Hematopoietic multipotent progenitor cell (in vitro differentiated cells): ENCODE measurements at regions not wholly inside any gene's neighbourhood (a gene's known extent, or its start where the extent isn't known, plus 50 kb on each side); places are given as distances from the start of the nearest gene placed in this dataset.

Source experiments
- DNase-seq, 3 donors: peaks; one replicate each; pipeline ENCODE4 v3.0.0-alpha.2; 2011 to 2015; ENCODE audit warnings: low read depth in 2 of 3, low spot score in 2 of 3

DNA sequence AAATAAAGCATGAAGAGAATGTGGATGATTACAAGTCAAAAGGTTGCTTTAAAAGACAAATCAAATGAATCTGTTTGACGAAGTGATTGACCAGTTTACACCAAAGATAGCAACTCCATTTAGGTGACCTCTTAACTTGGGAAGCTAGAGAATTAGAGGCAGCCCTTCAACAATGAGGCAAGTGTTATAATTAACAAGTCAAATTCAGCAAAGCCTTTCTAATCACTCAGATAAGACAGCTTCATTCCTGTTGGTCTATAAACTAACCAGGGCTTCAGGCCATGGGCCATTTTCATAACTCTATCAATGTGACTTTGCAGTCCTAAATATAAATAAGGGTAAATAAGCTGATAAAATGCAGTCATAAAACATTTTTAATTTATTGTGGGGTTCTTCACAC lies 712.2 kb upstream of the SEMA6A start:
- no peak for DNase-seq

DNA sequence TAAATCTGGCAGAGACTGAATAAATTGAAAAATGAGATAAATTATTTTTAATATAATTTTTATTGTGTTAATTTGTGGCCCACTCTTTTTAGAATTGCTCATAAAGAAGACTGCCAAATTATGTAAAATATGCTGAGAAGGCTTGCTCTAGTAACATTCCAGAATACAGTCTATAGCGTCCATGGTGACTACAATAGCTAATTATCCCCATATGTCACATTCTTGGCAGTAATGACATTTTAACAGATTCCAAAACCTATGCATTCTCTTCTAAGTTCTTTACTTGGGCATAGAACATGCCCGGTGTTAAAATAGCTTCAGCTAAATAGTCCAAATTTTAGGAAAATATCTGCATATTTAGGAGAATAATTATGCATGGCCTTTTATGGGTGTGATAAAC lies 697.0 kb upstream of the SEMA6A start:
- no peak for DNase-seq

DNA sequence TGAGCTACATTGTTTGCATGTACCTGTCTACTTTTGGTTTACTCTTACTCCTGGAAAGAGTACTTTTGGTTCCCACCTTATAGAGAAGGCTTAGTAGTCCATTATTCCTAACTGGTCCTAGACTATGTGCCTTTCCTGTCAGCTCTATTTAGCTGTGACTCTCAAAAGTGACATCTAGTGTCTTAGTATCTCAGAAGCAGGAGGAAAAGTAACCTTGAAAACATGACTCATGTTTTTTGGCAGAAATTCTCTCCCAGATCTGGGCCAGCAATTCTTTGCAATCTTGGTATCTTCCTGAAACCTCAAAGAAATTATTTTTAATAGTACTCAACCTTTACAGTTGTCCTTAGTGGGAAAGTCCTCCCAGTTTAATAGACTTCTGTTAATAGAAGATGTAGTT lies 691.7 kb upstream of the SEMA6A start:
- no peak for DNase-seq

DNA sequence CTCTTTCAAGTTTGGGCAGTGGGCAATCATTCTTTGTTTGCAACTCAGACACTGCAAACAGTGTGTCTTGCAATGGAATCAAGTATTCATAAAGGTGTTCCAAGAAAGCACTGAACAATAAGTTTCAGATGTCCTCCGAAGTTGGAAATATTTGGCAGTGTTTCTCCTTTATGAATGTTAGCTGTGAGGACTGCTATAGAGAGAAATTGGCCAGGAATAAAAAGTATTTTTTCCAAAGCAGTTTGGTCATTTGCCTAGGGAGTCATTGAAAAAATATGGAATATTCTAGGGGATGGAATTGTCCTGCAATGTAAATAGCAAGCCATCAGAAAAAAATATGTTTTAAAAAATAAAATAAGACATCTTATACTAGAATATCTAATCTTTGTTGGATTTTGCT lies 688.6 kb upstream of the SEMA6A start:
- DNase-seq, result no peak

DNA sequence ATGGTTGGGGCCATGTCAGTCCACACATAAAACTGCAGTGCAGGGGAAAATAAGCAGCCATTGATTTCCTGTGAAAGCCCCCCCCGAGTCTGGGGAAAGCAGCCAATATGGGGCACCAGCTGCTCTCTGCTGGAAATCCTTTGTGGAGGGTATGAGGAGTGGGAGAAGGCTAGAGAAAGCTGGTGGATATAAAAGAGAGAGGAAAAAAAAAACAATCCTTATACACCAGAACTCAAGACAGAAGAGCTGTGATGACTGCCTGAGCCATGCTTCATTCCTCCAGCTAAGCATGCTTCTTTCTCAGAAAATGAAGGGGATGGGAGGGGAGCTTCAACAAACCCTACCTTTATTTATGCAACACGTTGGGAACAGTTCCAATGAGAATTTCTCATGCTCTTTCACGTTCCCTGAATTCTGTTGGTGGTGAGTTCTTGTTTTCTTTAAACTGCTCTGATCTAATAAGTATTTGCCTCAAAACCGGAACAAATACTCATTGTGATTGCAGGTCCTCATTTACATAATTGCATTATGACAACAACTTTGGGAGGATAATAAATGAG lies 688.0 kb upstream of the SEMA6A start:
- no peak for DNase-seq

DNA sequence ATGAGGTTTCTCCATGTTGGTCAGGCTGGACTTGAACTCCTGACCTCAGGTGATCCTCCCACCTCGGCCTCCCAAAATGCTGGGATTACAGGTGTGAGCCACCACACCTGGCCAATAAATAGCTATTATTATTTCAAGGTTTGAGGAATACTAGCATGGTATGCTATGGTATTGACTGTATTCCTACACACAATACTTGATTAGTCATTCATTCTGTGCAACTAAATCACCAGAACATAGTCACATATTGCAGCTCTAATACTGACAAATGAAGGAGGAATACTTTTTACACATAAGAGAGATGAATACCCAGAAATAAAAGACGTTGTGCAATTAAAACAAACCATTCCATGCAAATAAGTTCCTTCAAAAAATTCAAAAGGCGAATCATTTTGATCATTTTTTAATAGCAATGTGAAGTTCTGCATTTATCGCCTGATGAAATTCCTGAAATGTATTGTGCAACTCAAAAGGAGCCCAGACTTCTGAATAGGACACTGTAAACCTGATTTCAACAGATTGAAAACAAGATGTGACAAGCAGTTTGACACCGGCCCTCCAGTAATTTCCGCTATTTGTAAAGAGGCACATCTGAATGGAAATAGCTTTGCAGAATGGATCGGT lies 687.4 kb upstream of the SEMA6A start:
- DNase-seq, result no peak

DNA sequence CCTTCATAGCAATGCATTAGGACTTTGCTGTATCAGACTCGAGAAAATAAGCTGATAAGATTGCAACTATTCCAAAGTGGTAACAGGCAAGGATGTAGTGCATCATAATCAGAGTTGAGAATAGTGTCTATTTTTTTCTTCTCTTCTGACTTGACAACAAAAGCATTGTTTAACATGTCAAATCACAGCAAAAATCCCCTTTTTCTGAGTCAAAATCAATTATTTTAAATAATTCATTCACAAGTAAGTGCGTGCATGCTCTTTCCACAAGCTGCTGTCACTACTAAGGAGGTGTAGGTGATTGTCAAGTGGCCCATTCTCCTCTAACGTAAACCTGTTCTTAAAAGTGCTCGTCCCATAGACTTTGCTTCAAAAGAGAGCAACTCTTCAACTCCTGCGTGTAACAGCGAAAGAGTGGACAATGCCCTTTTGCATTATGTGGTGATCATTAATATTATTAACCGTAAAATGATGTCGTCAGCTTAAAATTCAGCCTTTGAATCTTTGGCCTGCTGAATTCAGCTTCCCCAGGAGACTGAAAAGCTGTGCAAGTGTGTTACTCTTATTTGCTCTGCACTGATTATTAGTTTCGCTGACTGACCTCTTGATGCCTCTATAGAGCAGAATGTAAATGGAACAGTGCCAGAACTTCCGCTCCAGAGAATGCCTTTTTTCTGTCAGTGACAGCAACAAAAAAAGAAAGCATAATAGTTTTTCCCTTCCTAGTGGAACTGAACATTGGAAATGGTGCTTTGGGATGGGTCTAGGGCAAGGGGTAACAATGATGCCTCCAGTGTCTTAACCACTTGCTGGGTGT lies 680.8 kb upstream of the SEMA6A start:
- no peak for DNase-seq

DNA sequence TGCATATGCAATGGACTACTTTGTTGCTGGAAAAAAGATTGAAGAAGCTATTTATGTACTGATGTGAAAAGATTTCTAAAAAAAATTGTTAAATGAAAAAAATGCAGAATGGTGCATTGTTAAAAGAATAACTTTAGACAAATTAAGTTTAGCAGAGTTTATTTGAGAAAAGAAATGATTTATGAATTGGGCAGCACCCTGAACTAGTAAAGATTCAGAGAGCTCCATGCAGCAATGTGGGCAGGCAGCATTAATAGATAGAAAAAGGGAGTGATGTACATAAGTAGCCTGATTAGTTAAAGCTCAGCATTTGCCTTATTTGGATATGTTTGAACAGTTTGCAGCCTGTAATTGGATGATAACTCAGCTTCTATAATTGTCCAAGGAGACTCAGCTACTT lies 677.9 kb upstream of the SEMA6A start:
- DNase-seq, result no peak

DNA sequence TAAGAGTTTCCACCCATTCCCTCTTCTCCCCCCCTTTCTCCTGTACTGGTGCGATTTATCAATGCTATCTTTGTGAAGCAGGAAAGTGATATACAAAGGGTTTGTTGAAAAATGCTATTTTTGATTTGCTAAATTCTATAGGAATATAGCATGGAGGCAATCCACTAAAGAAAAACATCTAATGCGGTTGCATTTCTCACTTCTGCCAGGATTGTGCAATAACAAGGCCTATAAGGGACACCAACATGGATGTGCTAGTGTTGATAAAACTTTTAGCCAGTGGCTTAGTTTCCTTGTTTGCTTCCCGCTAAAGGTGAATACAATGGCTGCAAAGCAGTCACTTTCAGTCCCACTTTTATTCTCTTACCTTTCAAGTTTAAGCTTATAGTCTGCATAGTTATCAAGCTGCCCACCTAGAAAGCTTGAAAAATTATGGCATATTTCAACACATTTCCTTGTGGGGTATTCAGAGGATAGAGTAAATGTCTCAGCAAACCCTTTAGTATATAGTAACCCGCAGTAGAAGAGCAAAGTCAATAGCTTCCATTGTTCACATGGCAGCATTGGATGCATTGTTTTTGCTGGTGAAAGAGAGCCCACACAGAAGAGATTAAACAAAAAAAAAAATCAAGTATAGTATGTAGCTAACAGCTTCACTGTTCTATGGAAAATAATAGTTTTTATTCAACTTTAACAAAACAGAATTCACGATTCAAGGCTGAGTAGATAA lies 674.6 kb upstream of the SEMA6A start:
- no peak for DNase-seq

DNA sequence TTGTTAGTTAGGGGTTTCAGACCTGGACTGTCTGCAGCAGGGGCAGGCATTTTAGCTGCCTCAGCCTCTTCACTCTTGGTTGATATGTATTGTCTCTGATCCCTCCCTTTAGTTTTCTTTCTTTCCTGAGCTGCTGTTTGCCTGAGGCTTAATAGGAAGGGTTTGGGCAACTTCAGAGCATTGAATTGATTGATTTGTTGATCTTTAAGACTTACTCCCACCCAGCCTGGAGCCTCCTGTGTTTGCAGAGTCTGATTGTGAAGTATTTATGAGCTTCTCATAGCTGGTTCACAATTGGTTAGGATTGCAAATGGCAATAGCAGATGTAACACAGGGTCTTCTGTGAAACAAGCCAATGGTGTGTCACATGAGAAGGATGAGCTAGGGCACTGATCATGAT lies 671.8 kb upstream of the SEMA6A start:
- DNase-seq, result no peak

DNA sequence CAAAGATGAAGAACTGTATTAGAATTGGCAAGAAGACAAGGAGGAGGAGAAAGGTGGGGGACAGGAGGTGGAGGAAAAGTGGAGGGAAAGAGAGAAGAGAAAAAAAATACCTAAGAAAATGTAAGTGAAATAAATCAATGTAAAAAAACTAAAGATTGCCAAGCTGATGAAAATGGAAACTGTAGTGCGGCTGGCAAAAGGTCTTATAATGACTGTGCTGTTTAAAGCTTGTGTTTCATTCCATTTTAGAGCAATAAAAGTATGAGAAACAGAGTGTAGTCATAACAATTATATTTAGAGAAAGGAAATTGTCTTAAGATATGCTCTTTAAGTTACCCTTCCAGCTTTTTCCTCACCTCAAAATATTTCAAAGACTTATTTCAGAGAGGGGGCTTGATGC lies 670.5 kb upstream of the SEMA6A start:
- no peak for DNase-seq

DNA sequence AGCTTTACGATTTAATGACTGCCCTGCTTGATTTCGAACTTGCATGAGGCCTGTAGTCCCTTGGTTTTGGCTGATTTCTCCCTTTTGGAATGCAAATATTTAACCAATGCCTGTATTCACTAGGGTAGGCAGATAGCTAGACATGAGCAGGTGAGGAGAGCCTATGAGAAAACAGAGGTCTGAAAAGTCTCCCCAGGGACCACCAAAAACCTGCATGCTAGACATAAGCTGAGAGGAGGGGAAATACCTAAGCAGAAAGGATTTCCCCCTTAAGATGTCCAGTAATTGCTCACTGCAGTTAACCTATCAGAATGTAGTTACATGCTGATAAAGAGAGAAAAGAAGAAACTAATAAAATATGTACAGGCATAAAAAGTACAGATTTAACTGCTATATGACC lies 667.4 kb upstream of the SEMA6A start:
- DNase-seq, result no peak

DNA sequence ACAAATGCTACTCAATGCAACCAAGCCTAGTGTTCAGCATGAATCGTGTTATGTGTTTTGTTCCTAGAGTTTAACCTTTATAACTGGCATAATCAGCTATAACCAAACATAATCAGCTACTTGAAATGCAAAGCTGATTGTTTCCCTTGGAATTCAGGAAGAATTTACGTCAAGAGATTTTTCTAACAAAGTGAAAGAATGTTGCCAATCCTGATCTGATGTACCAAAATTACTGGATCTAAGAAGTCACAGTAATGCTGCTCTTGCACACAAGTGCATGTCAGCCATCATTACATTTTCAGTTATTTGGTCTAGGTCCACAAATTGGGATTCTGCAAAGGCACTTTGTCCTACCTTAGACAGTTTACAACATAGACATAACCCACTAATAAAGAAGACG lies 662.3 kb upstream of the SEMA6A start:
- DNase-seq, result no peak

DNA sequence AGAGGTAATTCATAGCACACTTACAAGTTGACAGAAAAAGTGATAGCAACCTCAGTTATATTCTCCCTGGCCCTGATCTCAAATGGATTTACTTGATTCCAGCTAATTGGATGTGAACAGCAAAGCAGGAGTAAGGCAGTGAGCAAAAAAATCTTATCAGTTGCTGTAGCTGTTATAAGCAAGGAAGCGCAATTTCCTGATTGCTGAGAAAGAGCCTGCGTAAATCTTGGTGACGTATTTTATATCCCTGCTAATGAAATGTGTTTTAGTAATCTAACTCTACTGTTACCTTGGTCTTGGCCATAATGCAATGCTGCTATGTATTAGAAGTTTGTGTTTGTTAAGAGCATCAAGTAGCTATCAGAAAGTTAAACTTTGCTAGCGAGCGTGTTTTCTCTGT lies 661.2 kb upstream of the SEMA6A start:
- no peak for DNase-seq

DNA sequence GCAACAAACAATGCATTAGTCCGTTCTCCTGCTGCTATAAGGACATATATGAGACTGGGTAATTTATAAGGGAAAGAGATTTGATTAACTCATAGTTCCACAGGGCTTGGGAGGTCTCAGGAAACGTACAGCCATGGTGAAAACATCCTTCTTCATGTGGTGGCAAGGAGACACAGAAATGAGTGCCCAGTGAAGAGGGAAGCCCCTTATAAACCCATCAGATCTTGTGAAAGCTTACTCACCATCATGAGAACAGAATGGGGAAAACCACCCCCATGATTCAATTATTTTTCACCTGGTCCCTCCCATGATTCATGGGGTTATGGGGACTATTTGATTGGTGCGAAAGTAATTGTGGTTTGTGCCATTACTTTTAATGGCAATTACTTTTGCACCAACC lies 655.8 kb upstream of the SEMA6A start:
- no peak for DNase-seq

DNA sequence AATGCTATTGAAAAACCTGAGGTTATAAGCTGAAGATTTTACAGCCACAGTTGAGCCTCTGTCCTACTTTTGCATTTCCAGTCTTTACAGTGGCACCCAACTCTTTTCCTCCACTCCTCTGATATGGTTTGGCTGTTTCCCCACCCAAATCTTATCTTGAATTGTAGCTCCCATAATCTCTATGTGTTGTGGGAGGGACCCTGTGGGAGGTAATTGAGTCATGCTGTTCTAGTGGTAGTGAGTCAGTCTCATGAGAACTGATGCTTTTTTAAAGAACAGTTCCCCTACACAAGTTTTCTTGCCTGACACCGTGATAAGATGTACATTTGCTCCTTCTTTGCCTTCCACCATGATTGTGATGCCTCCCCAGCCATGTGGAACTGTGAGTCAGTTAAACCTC lies 646.1 kb upstream of the SEMA6A start:
- no peak for DNase-seq

DNA sequence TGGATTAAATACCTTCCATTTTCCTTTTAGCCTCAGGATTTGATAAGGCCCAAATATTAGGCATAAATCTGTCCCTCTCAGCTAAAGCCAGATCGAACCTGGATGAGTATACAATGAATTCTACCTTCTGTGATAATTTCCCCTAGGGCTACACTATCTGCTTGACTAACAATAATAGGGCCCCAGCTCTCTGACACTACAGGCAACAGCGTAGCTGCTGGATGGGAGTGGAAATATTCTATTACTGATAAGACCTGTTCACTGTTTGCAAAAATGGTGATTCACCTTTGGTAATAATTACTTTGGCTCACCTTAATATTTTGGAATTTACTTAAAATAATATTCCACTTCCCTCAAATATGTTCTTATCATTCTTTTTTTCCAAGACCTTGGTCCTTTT lies 644.2 kb upstream of the SEMA6A start:
- DNase-seq, result no peak

DNA sequence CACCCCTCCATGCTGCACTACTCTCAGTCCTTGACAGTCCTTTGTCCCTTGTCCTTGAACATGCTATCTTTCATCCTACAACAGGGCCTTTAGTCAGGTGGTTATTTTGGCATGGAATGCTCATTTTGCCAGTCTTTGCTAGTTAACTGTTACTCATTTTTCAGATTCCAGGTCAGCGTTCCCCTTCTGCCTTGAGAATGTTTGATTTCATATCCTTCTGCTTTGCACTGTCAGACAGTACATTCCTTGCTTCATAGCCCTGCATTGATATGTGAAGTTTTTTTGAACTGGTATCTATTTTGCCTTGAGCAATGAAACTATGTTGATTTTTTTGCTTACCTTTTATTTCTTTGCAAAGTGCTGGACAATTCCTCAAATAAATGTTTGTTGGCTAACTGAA lies 638.2 kb upstream of the SEMA6A start:
- no peak for DNase-seq

DNA sequence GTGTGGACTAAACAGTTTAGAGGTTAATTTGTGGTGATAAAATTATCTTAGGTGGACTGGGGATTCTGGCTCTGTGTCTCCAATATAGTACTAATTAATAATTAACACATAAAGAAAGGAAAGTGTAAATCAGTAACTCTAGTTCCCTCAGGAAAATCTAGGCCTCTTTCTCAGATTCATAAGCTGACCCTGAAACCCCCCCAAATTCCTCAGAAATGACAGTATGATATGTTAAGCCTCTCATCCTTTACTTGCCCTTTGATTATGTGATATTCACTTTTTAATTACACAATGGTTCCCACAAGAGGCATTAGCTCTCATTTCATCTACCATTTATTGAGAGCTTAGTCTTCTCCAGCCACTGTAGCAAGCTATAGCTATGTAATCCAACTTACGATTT lies 636.2 kb upstream of the SEMA6A start:
- no peak for DNase-seq

DNA sequence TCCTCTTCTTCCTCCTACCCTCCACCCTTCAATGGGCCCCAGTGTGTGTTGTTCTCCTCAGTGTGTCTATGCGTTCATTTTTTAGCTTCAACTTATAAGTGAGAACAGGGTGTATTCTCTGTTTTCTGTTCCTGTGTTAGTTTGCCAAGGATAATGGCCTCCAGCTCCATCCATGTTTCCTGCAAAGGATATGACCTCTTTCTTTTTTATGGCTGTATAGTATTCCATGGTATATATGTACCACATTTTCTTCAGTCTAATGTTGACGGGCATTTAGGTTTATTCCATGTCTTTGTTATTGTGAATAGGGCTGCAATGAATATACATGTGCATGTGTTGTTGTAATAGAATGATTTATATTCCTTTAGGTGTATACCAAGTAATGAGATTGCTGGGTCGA lies 634.9 kb upstream of the SEMA6A start:
- DNase-seq, result no peak

DNA sequence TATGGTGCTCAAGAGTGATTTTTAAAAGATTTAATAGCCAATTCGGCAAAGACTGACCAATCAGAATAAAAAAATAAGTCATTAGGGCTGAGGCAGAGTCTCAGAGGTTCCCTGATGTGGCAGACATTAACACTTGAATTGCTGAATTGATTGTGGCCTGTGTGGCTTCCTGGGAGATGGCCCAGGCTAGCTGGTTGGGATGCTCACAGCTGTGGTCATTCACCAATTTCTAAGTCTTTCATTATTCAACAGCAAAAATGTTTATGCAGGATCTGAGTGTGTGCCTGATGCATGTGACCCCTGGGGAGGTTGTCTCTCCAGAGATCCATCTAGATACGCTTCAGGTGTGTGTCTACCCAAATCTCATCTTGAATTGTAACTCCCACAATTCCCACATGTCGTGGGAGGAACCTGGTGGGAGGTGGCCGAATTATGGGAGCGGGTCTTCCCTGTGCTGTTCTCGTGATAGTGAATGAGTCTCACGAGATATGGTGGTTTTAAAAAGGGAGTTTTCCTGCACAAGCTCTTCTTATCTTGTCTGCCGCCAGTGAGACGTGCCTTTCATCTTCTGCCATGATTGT lies 632.6 kb upstream of the SEMA6A start:
- DNase-seq, result no peak
